ENCODE measurements at regions not wholly inside any gene's neighbourhood (a gene's known extent, or its start where the extent isn't known, plus 50 kb on each side); places are given as distances from the start of the nearest gene placed in this dataset.

DNA sequence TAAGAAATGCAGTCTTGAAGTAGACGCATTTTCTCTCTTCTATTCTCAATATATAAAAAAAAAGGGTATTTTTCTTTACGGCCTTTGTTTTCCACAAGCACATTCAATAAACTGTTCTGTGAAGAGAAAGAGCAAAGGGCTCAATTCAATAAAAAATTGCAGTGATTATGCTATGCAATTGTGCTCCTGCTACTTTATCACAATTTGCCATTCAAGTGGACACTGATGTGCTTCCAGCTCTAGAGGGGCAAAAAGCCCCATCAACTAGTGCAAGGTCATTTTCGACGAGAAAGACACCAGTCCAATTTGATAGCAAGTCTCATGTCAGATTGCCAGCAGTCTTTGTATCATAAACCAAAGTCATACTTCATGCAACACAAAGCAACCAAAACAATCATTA, 82.6 kb upstream of the THSD7A start:
- no peak for ATAC-seq
- no peak overlapping the region for H3K27ac ChIP-seq
- DNase-seq: no peak
- no peaks in the 10 kb centered on the region for H3K27me3 ChIP-seq
- 85% methylated on average over 4 of the region's 4 CpGs for WGBS (ENCODE audit: insufficient coverage, low coverage, low lambda C conversion rate, missing lambda C conversion rate)
- no peaks in the 10 kb centered on the region for H3K9me3 ChIP-seq
- TF ChIP-seq, protein P1, sequence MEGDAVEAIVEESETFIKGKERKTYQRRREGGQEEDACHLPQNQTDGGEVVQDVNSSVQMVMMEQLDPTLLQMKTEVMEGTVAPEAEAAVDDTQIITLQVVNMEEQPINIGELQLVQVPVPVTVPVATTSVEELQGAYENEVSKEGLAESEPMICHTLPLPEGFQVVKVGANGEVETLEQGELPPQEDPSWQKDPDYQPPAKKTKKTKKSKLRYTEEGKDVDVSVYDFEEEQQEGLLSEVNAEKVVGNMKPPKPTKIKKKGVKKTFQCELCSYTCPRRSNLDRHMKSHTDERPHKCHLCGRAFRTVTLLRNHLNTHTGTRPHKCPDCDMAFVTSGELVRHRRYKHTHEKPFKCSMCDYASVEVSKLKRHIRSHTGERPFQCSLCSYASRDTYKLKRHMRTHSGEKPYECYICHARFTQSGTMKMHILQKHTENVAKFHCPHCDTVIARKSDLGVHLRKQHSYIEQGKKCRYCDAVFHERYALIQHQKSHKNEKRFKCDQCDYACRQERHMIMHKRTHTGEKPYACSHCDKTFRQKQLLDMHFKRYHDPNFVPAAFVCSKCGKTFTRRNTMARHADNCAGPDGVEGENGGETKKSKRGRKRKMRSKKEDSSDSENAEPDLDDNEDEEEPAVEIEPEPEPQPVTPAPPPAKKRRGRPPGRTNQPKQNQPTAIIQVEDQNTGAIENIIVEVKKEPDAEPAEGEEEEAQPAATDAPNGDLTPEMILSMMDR (IDR thresholded peaks at IDR 0.05): no peak
- no peak for TF ChIP-seq POLR2A (IDR thresholded peaks at IDR 0.05)
- no peak overlapping the region for H3K4me3 ChIP-seq
- intact Hi-C loops (cut with DNase I): no loop called here
- no peaks in the 10 kb centered on the region for H3K4me1 ChIP-seq
- no peaks in the 10 kb centered on the region for H3K36me3 ChIP-seq

DNA sequence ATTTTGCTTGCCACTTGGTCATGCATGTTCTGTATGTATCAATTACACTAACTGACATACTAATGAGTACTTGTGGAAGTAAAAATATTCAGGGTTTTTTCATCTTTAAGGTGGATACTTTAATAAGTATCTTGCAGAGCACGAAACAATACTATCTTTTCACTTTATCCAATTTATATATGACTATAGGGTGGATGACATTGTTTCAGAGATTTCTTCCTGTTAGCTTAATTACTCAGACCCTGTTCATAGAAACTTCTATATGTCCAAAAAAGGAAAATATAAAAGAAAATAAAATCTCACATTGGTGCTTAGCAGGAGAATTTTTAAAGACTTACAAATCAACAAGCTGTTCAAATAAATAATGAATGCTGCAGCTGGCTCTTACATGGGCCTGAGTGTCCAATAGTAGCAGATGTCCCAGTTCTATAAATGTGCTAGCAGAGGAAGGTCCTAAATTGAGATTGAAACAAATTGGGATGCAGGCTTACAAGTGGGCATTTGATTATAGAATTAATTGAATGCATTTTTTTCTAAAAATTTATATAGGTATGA, 91.5 kb upstream of the THSD7A start:
- WGBS (ENCODE audit: insufficient coverage, low coverage, low lambda C conversion rate, missing lambda C conversion rate): 47% methylated on average over 1 of the region's 1 CpG
- ATAC-seq: no peak
- TF ChIP-seq, protein P1 (IDR thresholded peaks at IDR 0.05): no peak
- no peak for TF ChIP-seq POLR2A (IDR thresholded peaks at IDR 0.05)
- Histone ChIP-seq H3K9me3 (no peaks in the 10 kb centered on the region), H3K36me3 (no peaks in the 10 kb centered on the region), H3K27ac (no peak overlapping the region), H3K4me3 (no peak overlapping the region), H3K27me3 (no peaks in the 10 kb centered on the region), H3K4me1 (no peaks in the 10 kb centered on the region)
- DNase-seq: no peak
- intact Hi-C loops (cut with DNase I): no loop called here

DNA sequence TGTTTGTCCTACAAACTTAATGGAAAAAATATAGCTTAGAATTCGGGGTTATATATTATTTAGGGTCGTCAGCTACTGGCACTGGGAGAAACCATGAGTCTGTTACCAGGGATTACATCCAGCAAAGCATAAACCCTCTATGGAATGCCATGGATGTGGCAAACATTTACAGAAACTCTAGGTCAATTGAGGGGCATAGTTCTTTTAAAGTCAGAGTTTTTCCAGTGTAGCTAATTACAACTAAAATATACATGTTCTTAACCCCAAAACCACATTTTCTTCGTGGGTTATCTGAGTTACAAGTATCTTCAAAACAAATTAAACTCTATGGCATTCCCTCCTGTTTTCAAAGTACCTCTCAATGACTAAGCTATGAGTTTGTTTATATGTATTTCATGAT, 99.3 kb upstream of the THSD7A start:
- Histone ChIP-seq H3K36me3 (no peaks in the 10 kb centered on the region), H3K9me3 (no peaks in the 10 kb centered on the region), H3K27ac (no peak overlapping the region), H3K4me3 (no peak overlapping the region), H3K27me3 (no peaks in the 10 kb centered on the region), H3K4me1 (no peaks in the 10 kb centered on the region)
- WGBS (ENCODE audit: insufficient coverage, low coverage, low lambda C conversion rate, missing lambda C conversion rate): 25% methylated on average over 3 of the region's 3 CpGs
- ATAC-seq (no peak), DNase-seq (no peak)
- no peak for TF ChIP-seq POLR2A (IDR thresholded peaks at IDR 0.05)
- TF ChIP-seq, protein P1 (IDR thresholded peaks at IDR 0.05): no peak
- intact Hi-C loops (cut with DNase I): no loop called here

DNA sequence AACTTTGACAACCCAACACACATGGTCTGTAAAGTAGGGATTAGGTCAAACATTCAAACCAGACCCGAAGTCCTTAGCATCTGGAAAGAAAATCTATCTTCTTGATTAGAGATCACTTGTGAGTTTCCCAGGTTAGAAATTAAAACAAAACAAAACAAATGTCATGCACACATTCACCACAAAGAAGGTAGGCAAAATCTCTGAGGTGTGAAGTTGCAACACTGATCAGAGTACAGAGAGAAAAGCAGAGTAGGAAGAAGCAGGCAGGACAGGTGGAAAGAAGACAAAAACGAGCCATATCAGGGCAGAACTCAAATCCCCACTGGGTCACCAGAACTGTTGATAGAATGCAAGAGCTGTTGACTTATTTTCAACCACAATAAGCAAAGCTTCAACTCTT, 102.8 kb upstream of the THSD7A start:
- no peak overlapping the region for H3K4me3 ChIP-seq
- ATAC-seq (no peak), DNase-seq (no peak)
- TF ChIP-seq POLR2A (IDR thresholded peaks at IDR 0.05): no peak
- TF ChIP-seq, protein P1 (IDR thresholded peaks at IDR 0.05): no peak
- no peaks in the 10 kb centered on the region for H3K4me1 ChIP-seq
- no peaks in the 10 kb centered on the region for H3K27me3 ChIP-seq
- 51% methylated on average over 2 of the region's 2 CpGs for WGBS (ENCODE audit: insufficient coverage, low coverage, low lambda C conversion rate, missing lambda C conversion rate)
- H3K9me3 ChIP-seq: no peaks in the 10 kb centered on the region
- H3K36me3 ChIP-seq: no peaks in the 10 kb centered on the region
- no peak overlapping the region for H3K27ac ChIP-seq
- intact Hi-C loops (cut with DNase I): no loop called here

DNA sequence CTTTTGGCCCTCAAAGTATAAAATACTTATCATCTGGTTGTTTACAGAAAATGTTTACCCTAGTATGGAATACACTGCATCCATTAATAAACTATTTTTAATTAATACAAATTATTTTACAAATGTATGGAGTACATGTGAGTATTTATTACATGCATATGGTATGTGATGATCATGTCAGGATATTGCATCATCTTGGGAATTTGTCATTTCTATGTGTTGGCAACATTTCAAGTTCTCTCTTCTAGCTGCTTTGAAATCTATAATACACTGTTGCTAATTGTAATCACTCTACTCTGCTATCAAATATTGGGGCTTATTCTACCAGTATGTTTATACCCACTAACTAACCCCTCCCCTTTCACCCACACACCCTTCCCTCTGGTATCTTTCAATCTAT, 103.9 kb upstream of the THSD7A start:
- Histone ChIP-seq H3K27ac (no peak overlapping the region), H3K9me3 (no peaks in the 10 kb centered on the region), H3K4me1 (no peaks in the 10 kb centered on the region), H3K27me3 (no peaks in the 10 kb centered on the region), H3K36me3 (no peaks in the 10 kb centered on the region), H3K4me3 (no peak overlapping the region)
- intact Hi-C loops (cut with DNase I): no loop called here
- ATAC-seq (no peak), DNase-seq (no peak)
- TF ChIP-seq, protein P1 (IDR thresholded peaks at IDR 0.05): no peak
- TF ChIP-seq POLR2A (IDR thresholded peaks at IDR 0.05): no peak

All from right lobe of liver (tissue), 6 donors.